CD4-positive, alpha-beta T cell treated with Interferon alpha-2 for 1 hour (primary cell): ENCODE measurements at regions not wholly inside any gene's neighbourhood (a gene's known extent, or its start where the extent isn't known, plus 50 kb on each side); places are given as distances from the start of the nearest gene placed in this dataset.

ENCODE experiments used
- DNase-seq, 2 donors: peaks; one replicate each; pipeline ENCODE4 v3.0.0-alpha.2; 2020 to 2022

DNA sequence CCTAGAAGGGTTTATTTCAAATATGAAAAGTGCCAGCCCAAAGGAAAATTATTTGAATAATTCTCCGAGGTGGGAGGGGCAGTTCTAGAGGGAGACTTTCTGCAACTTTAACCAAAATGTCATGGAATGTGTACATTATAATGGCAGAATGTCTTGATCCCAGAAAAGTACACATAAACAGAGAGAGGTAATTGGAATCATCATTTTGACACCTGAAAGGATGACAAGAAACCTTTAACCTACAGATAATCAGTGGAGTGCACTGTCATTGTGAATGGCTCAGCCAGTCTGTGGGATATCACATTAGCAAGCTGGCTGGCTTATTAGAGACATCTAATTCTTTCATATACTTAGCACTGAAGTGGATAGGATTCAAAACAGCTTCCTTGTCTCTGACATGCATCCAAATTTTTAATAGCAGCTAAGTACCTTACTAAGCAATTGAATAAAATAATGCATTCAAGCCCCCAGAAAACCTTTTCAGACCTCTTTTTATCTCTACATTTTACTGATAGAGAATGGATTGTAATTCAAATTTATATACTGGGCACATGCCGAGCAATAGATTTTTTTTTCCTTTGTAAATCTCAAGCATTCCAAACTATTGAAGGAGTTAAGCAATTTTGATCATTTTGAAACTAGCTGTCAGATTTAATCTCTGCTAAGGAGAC lies 468.6 kb downstream of the COG6 start:
- no peak for DNase-seq

- DNase-seq = no peak
Measured at GRCh38 chr13:40124633-40125015, 469.2 kb downstream of the COG6 start.

- no peak for DNase-seq
Measured at GRCh38 chr13:40125336-40125735, 469.9 kb downstream of the COG6 start.

GRCh38 chr13:40126306-40127085 lies 471.0 kb downstream of the COG6 start:
- no peak for DNase-seq

- peak in 1 of 2 donors; percentile 52 for DNase-seq
Measured at GRCh38 chr13:40127476-40127875, 472.0 kb downstream of the COG6 start.

GRCh38 chr13:40127925-40128324 lies 472.5 kb downstream of the COG6 start:
- DNase-seq = no peak

DNA sequence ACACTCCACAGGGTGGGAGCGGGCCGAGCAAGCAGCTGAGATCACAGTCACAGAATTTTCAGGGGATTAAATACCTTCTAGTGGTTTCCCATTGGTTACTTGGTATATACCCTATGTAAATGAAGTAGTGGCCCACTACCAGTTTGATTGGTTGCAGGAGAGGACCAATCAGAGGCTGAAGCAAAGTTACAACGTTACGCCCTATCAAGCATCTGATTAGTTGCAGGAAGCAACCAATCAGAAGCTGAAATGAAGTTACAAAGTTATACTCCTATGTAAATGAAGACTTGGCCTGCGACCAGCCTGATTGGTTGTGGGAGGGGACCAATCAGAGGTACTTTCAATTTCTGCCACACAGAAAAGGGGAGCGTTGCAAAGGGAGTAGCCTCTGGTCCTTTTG lies 474.0 kb downstream of the COG6 start:
- DNase-seq = no peak

- no peak for DNase-seq
Measured at GRCh38 chr13:40130871-40131636, 475.6 kb downstream of the COG6 start.

DNA sequence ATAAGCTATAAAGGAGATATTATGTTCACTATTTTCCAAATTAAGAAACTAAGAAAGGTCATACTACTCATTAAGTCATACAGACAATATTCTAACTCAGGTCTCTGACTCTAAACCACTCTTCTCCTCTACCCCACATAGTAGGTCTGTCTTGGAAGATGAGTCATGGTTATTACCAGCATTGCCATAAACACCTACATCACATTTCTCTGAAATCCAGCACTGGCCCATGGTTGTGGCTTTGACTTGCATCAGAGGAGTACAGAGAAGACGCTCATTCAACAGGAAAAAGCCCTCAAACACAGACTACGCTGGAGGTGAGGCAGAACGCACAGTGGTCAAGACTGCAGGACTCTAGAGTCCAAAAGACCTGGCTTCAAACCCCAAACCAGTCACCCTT lies 476.8 kb downstream of the COG6 start:
- peak in 1 of 2 donors; percentile 8 for DNase-seq

- no peak for DNase-seq
Measured at GRCh38 chr13:40136896-40137295, 481.4 kb downstream of the COG6 start.

DNA sequence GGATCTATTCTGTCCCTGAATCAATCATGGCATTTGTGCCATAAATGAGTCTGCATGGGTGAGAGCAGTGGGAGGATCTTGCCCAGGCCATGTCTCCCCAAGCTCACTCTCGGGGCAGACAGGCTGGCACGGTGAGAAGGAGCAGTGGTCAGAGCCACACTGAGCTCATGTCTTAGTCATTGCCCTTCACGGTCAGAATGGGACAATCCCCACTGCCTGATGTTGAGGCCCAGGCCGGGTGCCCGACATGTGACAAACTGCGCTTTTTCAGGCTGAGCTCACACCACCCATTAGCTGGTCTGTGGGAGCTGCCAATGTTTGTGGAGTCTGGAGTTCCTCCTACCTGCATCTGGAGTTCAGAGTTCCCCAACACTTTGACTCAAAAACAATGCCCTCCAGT lies 481.9 kb downstream of the COG6 start:
- no peak for DNase-seq

- no peak for DNase-seq
Measured at GRCh38 chr13:40139896-40140520, 484.5 kb downstream of the COG6 start.

DNA sequence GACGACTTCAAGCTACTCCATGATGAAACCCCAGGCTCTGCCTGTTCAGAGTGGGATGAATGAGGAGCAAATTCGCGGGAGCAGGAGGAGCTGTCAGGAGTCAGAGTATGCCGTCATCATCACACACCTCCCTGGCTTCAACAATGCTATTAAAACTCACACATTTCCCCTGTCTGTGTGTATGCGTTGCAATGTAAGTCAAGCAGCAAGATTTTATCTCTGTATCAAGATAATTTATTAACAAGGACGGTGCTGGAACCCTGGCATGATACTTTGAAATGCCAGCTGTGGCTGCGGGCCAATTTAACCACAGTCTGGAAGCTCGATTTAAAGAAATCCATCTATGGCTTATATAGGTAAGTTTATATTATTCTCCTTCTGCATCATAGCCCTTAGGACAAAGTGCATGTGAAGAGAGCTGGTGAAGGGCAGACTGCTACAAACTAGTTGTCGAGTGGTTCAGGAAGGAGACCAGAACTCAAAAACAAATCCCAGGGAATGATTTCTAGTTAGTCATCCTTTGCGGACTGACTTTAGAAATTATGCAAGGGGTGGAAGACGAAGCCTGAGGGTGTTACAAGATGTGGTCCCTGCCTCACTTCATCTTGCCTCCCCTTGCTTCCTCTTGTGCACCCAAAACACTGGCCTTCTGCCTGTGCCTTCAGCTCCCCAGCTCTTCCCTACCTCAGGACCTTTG lies 486.5 kb downstream of the COG6 start:
- DNase-seq = no peak

GRCh38 chr13:40143106-40143505 lies 487.6 kb downstream of the COG6 start:
- DNase-seq = no peak

- no peak for DNase-seq
Measured at GRCh38 chr13:40143559-40143958, 488.1 kb downstream of the COG6 start.

- no peak for DNase-seq
Measured at GRCh38 chr13:40145139-40145538, 489.7 kb downstream of the COG6 start.

GRCh38 chr13:40146063-40146462 lies 490.6 kb downstream of the COG6 start:
- no peak for DNase-seq

DNA sequence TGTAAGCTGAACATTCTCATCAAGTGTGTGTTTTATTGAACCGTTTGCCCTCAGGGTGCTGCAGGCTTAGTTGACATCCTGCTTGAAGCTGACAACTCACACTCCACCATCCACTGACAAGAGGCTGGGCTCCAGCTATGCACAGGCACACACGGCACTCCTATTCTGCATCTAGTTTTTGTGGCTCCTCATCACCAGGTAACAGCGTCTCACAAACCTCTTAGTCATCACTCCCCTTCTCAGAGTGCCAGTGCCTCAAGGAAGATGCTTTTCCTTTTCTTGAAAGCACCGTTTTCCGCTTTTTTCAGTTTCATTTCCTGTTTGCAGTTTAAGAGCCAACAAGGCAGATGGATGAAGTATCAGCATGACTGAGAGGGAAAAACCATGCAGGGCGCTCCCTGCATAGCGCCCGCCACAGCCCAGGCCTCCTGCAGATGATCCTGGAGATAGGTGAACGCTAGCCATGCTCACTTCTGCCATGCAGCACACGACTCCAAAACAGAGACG lies 491.2 kb downstream of the COG6 start:
- DNase-seq = peak in 1 of 2 donors; percentile 33

DNA sequence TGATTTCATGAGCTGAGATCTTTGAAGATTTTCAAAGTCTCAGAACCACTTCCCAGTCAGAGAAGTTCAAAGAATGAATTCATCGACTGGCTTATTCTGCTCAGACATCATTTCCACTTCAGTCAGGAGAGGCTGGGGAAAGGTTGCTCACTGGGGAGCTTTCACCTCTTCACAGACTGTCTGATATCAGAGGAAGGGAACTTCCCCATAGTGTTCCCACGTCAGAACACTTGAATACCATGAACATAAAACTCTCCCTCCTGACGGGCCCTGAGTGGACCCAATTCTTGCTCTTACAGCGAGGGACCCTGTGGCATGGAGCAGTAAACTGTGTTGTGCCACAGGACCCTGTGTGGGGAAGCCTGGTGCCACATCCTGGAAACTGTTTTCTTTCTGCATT lies 492.6 kb downstream of the COG6 start:
- DNase-seq = peak; percentile 19 to 36

GRCh38 chr13:40148742-40149141 lies 493.3 kb downstream of the COG6 start:
- DNase-seq = no peak

DNA sequence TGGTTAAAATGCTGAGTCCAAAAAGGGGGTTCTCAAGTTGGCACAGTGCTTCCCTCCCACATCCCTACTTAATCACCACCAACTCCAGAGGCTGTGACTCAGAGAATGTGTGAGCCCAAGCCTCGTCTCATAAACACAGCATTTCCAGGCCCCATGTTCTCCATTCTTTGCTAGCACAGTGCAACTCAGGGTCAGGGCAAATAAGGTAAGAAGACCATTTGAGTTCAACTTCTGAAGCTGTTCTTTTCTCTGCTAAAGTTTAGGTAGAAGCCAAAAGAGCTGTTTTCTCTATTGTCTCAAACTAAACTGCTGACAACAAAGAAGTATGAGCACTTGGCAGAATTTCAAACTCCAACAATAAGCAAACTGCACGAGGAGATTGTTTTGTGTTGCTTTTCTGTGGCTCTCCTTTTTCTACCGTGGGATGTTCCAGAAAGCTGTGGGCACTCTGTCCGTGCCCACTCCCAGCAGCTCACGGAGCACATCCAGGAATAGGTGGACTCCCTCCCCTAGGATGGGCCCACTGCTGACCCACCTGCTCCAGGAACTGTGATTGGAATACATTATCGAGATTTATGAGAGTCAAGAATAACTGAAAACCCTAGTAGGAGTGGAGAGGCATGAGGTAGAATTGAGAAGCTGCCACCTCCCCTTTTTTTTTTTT lies 494.3 kb downstream of the COG6 start:
- no peak for DNase-seq

DNA sequence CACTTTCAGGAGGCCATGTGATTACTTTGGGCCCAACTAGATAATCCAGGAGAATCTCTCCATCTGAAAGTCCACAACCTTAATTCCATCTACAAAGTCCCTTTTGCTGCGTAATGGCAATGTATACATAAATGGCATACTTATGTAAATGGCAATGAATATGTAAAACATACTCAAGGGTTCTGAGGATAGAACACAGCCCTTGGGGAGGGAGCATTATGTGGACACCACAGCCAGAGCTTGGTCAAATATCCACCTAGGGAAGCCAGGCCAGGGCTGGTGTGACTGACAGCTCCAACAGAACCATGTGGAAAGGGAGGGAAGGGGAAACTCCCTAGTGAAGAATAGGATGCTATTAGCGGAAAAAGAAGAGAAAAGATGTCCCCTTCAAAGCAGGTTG lies 496.2 kb downstream of the COG6 start:
- DNase-seq = no peak
